ENCODE measurements at regions not wholly inside any gene's neighbourhood (a gene's known extent, or its start where the extent isn't known, plus 50 kb on each side); places are given as distances from the start of the nearest gene placed in this dataset.
"Not testable (repeated sequence)": the region's sequence is repeated elsewhere in the genome, so short reads cannot be mapped to it uniquely, and the experiment has no call there.

DNA sequence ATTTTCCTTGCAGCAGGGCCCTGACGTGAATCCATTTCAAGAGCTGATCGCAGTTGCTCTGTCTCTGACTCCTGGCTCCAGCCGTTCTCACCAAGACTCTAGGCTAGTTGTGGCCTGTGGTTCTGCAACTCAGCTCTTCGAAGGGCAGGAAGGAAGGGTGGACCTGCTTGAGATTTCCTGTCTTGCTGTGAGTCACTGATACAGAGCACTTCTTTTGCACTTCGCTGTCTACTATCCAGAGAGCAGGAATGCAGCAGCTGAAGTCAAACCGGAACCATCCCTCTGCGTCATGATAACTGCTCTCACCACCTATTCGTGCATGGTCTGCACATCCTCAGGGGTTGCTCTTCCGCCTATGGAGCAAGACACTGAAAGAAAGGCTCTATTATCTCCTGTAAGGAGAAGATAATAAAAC, 59.7 kb downstream of the RAP2B start:
- DNase-seq, result peak in 1 of 2 donors; percentile 17

DNA sequence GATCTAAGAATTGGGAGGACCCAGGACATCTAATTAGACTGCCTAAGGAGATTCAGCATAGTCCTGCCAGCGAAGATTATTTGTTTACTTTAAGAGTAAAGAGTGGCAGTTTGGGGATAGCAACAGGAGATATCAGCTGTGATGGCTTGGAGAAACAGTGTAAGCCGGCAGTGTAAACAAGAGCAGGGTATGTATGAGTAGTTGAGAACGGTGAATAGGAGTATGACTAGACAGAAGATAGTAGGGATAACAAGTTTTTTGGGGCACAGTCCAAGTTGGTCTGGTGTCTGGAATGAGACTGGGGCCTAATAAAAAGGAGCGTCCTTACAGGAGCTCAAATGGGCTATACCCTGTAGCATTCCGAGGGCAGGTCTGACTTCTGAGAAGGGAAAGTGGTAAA, 64.9 kb downstream of the RAP2B start:
- not testable (repeated sequence) for DNase-seq

DNA sequence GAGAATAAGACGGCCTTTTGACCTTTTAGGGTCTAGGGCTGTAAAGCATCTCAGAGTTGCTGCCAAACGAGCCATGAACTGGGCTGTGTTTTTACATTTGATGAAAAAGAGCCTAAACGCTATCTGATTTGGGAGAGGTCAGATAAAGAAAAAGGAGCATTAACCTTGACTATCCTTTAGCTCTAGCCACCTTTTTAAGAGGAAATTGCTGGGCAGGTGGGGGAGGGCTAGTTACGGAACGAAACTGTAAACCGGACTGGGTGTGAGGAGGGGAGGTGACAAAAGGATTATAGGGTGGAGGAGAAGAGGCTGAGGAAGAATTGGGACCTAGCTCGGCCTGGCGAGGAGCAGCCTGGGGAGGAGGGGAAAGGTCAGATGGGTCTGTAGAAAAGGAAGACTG, 68.4 kb downstream of the RAP2B start:
- not testable (repeated sequence) for DNase-seq

DNA sequence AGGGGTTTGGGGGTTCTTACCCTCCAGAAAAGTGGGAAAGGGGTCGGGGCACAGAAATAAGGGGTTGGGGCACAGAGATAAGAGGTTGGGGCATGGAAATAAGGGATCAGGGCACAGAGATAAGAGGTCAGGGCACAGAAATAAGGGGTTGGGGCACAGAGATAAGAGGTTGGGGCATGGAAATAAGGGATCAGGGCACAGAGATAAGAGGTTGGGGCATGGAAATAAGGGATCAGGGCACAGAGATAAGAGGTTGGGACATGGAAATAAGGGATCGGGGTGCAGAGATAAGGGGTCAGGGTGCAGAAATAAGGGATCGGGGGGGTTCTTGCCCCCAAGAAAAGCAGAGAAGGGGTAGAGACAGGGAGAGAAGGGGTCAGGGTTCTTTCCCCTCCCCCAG, 69.2 kb downstream of the RAP2B start:
- not testable (repeated sequence) for DNase-seq

DNA sequence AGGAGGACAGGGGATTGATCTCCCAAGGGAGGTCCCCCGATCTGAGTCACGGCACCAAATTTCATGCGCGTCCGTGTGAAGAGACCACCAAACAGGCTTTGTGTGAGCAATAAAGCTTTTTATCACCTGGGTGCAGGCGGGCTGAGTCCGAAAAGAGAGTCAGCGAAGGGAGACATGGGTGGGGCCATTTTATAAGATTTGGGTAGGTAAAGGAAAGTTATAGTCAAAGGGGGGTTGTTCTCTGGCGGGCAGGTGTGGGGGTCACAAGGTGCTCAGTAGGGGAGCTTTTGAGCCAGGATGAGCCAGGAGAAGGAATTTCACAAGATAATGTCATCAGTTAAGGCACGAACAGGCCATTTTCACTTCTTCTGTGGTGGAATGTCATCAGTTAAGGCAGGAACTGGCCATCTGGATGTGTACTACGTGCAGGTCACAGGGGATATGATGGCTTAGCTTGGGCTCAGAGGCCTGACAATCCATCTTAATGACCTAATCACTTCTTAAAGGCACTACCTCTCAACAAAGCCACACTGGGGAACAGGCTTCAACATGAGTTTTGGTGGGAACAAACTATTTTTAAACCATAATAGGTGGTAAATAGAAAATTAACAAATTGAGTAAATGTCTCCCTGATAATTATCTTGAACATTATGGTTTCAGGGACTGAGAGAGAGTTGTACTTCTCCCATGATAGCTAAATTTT, 70.2 kb downstream of the RAP2B start:
- not testable (repeated sequence) for DNase-seq

DNA sequence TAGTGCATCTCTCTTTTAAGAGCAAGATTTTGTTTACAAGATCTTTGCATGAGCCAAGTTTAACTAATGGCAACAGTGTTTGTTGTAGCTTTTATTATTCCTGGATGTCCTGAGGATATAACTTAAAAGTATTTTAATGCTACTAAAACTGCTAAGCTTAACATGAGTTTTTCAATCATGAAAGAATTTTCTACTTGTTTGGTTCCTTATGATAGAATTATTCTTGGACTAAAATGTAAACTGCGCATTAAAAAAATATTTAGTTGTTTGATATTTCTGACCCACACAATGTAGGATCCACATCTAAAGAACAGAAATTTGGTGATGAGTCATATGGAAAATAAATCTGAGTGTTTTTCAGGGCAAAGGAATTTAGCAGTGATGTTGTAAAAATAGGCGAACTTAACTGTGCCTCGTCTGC, 70.8 kb downstream of the RAP2B start:
- DNase-seq, result peak in 1 of 2 donors; percentile 40

DNA sequence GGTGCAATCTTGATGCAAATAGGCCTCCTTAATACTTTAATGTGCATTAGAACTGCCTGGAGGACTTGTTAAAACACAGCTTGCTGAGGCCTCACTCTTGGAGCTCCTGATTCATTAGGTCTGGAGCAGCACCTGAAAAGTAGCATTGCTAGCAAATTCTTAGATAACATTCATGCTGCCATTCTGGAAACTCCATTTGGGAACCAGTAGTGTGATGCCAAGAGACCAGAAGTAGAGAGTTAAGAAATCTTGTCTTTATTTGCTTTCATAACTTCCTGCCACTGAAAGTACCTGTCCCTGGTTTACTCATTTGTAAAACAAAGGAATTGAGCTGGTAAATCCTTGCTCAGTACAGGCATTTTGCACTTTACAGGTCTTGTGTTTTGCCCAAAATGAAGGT, 72.0 kb downstream of the RAP2B start:
- no peak for DNase-seq

DNA sequence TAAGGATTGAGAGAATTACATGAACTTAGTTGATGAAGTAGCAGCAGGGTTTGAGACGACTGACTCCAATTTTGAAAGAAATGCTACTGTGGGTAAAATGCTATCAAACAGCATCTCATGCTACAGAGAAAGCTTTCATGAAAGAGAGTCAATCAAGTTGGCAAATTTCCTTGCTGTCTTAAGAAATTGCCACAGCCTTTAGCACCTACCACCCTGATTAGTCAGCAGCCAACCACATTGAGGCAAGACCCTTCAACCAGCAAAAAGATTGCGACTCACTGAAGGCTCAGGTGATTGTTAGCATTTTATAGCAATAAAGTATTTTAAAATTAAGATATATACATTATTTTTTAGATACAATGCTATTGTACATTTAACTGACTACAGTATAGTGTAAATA, 80.9 kb downstream of the RAP2B start:
- DNase-seq, result no peak

DNA sequence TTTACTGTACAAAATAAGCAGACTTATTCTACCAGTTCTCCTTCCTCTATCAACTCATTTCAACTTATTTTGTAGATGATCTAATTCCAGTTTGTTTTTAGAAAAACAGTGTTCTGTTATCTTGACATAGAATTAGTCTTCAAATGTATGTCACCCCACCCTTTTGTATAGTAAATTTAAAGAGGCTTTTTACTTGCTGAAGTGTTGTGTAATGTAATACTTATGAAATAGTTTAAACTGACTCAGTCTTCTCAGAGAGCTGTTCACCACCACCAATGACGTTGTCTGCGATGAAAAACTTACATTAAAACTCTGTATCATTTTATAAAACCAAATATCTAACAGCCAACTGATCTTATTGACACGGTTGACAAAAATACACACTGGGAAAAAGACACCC, 82.9 kb downstream of the RAP2B start:
- DNase-seq, result no peak

DNA sequence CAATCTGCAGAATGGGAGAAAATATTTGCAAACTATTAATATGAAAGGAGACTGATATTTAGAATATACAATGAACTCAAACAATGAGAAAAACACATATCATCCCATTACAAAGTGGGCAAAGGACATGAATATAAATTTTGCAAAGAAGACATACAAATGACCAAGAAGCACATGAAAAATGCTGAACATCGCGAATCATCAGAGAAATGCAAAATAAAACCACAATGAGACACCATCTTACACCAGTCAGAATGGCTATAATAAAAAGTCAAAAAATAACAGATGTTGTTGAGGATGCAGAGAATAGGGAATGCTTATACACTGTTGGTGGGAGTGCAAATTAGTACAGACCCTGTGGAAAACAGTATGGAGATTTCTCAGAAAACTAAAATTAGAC, 83.6 kb downstream of the RAP2B start:
- DNase-seq, result no peak

DNA sequence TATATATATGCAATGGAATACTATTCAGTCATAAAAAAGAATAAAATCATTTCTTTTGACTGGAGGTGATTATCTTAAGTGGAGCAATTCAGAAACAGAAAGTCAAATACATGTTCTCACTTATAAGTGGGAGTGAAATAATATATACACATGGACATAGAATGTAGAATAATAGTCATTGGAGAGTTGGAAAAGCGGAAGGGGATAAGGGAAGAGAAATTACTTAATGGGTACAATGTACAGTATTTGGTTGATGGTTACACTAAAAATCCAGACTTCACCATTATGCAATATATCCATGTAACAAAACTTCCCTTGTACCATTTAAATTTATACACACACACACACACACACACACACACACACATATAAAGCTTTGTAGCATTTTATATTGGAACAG, 84.3 kb downstream of the RAP2B start:
- no peak for DNase-seq

DNA sequence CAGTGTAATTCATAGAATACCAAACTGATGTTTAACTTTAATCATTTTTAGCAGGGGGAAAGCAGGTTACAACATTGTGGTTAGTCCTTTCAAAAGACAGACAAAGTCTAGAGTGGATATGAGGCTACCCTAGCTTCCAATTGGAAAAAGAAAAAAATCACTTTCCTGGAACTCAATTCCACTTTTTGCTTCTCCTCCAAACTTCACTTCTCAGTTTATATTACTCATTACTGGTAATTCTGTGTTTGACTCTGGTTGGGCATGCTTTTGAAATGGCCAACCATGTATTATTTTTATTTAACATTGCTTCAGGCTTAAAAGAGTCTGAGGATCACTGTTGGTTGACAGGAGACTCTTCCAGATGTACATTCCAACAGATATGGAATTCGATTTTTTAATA, 84.8 kb downstream of the RAP2B start:
- peak in 1 of 2 donors; percentile 16 for DNase-seq

DNA sequence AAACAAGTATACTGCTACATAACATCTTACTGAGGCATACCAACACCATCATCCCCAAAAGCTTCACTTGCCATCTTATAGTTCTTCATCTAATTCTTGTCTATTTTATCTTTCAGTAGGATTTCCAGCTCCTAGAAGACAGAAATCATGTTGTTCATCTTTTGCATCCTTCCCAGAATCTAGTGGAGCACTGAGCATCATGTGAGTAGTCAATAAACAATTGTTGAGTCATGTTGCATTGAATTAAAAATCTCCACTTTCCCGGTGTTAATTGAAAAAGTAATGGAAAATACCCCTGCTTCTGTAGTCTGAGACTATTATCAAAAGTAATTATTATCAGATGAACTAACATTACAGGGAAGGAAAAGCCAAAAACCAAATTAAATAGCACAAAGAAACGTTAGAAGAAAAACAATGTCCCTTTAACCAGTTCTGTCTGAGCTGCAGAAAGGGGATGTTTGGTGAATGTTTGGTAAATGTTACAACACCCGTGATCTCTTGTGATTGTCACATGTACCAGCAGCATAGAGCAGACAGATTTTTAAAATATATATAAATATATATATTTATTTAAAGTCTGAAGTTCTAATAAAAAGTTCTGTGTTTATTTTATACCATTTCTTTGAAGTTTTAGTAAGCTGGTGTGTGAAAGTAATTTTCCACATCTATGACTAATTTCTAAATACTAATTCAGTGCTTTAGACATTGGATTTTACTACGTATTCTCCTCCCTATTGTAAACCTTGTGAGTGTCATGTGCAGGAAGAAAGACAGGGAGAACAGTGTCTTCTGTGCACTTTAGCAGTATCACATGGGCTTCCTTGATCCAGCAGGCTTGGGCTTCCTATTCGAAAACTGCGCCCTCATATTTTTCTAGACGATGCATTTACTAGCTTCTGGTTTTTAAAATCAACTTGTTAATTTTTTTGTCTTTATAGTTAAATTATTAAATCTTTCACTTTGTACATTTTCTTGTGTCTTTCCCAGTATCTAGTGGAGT, 85.6 kb downstream of the RAP2B start:
- no peak for DNase-seq

DNA sequence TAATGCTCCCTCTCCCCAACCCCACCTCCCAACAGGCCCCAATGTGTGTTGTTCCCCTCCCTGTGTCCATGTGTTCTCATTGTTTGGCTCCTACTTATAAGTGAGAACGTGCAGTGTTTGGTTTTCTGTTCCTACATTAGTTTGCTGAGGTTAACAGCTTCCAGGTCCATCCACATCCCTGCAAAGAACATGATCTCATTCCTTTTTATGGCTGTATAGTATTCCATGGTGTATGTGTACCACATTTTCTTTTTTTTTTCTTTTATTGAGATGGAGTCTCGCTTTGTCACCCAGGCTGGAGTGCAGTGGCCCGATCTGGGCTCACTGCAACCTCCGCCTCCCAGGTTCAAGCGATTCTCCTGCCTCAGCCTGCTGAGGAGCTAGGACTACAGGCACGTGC, 86.8 kb downstream of the RAP2B start:
- DNase-seq, result not testable (repeated sequence)

DNA sequence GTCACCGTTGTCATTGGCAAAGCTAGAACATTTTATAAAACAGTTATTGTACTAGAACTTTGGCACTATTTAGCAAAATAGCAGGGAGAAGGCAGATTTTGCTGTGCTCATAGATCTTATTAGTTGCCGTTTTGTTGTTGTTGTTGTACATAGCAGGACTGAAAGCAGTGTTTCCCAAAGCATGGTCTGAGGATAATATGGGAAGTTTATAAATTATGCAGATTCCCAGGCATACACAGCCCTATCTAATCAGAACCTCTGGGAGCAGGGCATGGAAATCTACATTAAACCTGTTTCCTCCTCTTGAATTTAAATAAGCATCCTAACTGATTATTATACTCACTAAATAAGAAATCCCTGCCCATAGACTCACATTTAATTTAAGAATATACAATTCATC, 87.9 kb downstream of the RAP2B start:
- DNase-seq, result no peak

DNA sequence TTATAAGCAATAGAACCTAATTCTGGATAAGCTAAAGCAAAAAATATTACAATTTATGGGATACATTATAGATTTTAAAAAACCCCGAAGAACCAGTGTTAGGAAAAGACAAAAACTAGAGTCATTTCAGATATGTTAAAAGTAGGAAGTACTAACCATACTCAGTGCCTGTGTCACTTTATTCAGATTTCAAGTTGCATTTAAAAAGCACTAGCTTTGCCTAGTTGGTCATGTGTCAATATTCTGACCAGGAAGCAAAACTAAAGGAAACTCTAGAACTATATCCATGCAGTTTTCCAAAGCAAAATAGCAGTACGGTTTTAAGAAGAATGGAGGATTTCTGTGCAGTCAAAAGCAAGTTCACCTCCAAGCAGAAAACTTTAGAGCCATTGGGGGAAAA, 88.4 kb downstream of the RAP2B start:
- DNase-seq, result no peak

DNA sequence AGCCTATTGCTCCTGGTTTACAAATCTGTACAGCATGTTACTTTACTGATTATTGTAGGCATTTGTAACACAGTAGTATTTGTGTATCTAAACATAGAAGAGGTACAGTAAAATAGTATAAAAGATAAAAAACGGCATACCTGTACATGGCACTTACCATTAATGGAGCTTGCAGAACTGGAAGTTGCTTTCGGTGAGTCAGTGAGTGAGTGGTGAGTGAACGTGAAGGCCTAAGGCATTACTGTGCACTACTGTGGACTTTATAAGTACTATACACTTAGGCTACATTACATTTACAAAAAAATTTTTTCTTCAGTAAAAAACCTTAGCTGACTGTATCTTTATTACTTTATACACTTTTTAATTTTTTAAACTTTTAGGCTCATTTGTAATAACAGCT, 90.9 kb downstream of the RAP2B start:
- no peak for DNase-seq

DNA sequence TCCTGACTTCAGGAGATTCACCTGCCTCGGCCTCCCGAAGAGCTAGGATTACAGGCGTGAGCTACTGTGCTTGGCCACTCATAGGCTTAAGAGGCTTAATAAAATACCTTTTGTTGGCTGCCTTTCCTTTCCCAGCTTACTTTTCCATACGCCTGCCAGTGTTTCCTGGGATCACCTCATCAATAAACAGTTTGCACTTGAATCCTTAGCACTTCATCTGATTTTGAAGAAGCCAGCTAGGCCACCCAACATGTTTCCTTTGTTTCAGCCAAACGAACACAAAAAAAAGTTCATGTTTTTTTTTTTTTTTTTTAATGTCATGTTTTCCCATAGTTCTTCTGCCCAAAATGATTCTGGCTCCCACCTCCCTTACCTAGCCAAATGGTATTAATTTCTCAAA, 92.3 kb downstream of the RAP2B start:
- DNase-seq, result peak; percentile 18 to 20

DNA sequence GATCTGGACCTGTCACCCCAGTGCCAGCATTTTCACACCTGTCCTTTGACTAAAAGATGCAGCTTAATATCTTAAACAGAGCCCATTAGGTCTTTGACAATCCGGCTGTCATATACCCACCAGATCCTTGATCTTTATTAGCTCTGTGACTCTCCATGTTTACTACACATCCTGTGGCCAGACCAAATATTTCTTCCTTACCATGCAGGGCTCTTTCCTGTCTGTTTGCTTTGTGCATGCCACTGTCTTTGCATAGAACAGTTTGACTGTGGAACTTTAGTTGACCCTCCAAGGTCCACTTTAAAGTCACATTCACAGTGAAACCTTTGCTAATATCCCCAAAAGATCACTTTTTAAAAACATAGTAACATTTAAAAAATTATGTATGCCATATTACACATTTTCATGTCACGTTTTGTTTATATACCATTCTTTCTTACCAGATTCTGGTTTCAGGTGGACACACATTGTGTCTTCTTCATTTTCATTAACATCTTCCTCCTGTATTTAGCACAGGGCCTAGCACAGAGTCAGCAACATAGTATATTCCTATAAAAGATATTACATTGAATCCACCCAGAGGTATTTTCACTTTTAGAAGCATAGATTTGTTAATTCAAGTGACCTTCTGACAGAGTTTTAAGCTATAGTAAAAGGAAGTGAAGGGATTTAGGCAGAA, 95.8 kb downstream of the RAP2B start:
- DNase-seq, result no peak

DNA sequence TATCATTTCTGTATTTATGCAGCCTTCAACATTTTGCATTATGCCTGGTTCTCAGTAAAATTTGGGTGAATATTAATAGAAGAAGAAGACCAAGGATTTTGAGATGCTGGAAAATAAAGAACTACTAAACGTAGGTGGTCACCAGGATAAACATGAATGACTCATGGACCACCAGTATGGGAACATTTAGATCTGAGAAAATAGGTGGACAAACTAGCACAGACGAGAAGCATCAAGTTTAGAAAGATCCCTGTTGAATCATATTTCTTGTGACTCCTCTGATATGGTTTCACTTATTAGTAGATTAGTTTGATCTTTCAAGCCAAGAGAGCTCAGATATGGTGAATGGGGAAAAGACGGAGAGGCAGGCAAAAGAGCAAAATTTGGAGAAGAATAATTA, 97.9 kb downstream of the RAP2B start:
- DNase-seq, result no peak

DNA sequence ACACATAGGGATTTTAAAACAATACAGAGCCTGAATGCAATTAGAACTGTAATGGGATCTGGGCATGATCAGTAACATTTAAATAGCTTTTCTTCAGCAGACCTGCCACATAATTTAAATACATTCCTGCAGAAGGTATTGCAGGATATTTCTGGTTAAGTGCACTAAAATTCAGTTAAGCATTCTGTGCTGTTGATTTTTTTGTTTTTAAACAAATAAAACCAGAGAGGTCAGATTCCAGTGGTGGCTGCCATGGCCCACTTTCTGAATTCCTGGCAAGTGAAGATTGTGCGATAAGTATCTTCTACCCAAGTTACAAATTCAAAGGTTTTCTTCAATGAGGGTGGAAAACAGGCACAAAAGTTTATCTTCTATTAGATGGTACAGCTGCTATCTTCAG, 98.7 kb downstream of the RAP2B start:
- DNase-seq, result no peak

DNA sequence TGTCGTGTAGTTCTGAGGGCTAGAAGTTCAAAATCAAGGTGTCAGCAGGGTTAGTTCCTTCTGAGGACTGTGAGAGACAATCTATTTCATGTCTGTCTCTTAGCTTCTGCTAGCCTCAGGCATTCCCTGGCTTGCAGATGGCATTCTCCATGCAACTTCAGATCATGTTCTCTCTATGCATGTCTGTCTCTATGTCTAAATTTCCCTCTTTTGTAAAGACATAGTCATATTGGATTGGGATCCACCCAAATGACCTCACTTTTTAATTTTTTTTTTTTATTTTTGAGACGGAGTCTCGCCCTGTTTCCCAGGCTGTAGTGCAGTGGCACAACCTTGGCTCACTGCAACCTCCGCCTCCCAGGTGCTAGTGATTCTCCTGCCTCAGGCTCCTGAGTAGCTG, 104.6 kb downstream of the RAP2B start:
- no peak for DNase-seq
